B cell (primary cell): ENCODE measurements at regions not wholly inside any gene's neighbourhood (a gene's known extent, or its start where the extent isn't known, plus 50 kb on each side); places are given as distances from the start of the nearest gene placed in this dataset.

Source experiments
- EZH2 ChIP-seq: IDR thresholded peaks from 2 replicates; pipeline ENCODE4 v1.6.1; 2012; ENCODE audit warnings: borderline replicate concordance, low read depth, mild to moderate bottlenecking, moderate library complexity, low read length; ENCODE audit not compliant: insufficient read depth, poor library complexity, severe bottlenecking
- TF ChIP-seq, protein P1 (sequence below): fragments of 200-600 bp; IDR thresholded peaks from one replicate; pipeline ENCODE4 v1.8.0; 2022; ENCODE audit warnings: antibody characterized with exemption, mild to moderate bottlenecking

DNA sequence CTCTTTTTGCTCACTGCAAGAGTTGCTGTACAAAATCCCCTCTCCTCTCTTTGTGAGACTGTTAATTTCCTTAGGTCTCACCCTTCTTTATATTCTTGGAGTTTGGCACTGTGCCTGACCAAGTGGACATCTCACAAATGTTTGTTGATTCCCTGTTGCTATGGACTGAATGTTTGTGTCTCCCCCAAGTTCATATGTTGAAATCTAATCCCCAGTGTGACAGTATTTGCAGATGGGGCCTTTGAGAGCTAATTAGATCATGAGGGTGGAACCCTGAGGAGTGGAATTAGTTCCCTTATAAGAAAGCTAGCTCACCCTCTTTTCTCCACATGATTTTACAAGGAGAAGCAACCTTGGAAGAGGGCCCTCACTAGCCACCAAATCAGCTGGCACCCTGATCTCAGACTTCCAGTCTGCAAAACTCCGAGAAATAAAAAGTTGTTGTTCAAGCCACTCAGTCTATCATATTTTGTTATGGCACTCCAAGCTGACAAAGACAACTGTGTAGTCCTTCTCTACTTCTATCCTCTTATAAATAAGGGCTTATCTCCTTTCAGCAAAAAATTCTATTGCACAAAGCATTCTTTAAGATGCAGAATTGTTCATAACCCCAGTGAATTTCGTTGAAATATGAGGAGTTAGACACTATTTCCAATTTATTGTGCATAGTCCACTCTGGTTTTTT, 65.5 kb upstream of the NPHP3 start:
- TF ChIP-seq, protein P1, sequence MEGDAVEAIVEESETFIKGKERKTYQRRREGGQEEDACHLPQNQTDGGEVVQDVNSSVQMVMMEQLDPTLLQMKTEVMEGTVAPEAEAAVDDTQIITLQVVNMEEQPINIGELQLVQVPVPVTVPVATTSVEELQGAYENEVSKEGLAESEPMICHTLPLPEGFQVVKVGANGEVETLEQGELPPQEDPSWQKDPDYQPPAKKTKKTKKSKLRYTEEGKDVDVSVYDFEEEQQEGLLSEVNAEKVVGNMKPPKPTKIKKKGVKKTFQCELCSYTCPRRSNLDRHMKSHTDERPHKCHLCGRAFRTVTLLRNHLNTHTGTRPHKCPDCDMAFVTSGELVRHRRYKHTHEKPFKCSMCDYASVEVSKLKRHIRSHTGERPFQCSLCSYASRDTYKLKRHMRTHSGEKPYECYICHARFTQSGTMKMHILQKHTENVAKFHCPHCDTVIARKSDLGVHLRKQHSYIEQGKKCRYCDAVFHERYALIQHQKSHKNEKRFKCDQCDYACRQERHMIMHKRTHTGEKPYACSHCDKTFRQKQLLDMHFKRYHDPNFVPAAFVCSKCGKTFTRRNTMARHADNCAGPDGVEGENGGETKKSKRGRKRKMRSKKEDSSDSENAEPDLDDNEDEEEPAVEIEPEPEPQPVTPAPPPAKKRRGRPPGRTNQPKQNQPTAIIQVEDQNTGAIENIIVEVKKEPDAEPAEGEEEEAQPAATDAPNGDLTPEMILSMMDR = no peak
- no peak for TF ChIP-seq EZH2
